NCI-H128 (cell line): ENCODE measurements at regions not wholly inside any gene's neighbourhood (a gene's known extent, or its start where the extent isn't known, plus 50 kb on each side); places are given as distances from the start of the nearest gene placed in this dataset.

Experiments used
- DNase-seq: peaks from one replicate; lab custom pipeline; 2025; ENCODE audit not compliant: unreplicated experiment; lab: John Stamatoyannopoulos, UW

DNA sequence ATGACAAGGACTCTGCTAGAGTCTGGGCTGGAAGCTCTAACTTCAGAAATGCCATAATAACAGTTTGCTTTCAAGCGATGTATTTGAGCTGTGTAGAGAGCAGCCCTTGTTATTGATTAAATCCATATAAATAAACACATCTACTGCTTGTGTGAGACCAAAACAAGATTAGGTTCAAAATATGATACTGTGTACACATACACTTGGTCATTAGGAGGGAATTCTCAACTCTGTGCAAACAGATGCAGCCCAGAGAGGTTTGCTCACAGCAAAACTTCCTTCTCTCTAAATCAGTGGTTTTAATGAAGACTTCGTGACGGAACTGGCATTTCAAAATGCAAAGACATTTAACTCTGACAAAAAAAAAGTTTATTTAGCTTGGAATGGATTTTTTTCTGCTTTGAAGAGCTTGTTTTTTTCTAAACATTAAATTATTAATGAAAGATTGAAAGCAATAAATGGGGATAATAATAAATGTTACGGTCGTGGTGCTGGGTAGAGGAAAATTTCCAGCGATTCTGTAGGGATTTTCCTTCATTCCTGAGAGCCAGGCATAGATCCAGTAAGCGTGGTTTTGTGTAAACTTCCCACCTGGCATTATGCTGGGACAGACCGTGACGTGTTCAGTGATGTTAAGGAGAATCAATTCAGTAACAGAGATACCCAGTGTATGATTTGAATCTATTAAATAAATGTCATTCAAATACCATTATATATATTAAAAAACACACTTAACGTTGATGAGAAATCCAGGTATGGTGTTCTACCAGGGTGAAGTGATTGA lies 213.7 kb downstream of the TEX29 start:
- DNase-seq = peak; percentile 29

DNA sequence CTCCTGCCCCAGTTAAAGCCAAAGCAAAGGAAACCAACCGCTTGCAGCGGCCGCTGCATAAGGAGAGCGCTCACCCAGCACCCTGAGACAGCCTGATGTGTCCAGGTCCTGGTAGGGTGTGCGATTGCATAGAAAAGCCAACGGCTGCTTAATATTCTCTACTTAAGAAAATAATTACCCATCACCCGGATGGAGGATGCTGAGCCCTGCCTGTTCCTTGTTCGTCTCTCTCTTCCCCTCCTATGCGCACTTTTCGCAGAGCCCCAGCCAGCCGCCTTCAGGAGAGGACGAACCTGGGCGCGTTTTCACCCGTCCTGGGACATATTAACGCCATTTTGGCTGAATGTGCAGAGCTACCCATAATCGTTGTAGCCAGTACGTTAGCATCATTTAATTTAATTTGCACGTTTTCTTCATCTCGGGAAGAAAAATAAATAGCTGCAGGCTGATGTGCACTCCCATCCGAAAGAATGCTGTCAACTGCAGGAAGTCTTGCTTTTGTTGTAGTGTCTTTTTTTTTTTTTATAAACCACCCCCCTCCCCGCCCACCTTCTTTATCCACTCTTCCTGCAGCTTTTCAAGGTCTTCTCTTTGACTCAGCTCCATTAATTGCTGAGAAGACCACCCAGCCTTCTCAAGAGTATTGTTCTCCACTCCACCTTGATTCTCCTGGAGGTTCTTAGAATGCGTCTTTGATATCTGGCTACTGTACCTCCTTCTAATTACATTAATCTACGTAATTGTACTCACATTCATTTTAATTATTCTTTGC lies 214.5 kb downstream of the TEX29 start:
- DNase-seq = no peak

DNA sequence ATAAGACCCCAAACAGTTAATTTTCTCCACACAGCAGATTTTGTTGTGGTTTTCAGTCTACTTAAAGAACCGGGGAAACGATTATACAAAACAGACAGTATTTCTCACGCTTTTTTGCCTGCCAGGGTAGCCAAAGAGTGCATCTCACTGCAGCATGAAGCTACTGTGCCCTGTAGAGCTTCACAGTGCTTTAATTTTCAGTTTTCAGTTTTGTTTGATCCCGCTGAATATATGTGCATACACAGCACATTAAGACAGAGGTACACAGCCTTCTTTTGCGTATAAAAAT lies 215.0 kb downstream of the TEX29 start:
- no peak for DNase-seq

DNA sequence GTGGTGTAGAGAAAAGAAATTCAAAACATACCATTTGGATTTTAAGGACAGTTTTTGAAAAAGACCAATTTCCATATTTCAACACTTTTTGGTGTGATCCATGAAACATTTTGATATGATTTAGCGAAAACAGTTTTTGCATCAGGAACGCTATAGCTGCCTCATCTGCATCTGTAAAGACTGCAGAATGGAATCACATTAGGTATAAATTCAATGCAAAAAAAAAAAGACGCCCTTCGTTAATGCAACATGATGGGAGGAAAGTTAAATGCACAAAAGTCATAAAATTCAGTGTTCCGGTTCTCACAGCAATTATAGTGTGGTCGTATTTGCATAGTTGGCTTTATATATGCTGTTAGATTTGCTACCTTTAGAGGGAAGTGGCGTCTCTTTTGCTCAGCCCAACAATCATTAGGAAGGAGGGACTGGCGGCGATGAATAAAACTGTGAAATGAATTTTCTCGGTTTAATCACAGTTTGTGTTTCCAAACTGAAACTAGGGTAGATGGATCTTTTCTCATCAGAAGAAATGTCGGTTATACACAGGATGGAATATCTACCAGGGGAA lies 215.7 kb downstream of the TEX29 start:
- no peak for DNase-seq

DNA sequence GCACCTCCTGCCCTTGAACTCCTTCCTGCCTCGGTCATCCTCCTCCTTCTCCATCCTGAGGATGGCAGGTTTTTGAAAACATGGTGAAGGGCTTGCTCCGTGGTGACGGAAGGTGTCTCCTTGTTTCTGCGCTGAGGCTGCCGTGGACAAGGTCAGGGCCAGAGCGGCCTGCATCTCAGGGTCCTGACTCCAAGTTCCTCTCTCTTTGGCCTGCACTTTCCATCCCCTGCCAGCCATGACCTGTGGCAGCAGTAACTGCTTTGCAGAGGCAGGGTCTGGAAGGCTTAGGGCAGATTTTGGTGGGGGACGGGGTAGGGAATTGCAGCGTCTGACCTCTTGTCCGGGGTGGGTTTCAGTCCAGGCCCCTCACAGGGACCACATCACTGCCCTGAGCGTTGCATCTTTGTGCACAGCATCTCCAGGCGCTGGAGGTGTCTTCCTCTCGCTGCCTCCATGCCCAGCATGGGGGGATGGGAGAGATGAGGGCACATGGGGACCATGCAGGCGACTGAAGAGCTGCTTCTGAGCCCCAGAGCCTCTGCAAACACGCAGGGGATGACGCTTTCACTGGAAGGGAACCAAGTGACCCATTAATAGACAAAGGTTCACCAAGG lies 216.8 kb downstream of the TEX29 start:
- DNase-seq = no peak

DNA sequence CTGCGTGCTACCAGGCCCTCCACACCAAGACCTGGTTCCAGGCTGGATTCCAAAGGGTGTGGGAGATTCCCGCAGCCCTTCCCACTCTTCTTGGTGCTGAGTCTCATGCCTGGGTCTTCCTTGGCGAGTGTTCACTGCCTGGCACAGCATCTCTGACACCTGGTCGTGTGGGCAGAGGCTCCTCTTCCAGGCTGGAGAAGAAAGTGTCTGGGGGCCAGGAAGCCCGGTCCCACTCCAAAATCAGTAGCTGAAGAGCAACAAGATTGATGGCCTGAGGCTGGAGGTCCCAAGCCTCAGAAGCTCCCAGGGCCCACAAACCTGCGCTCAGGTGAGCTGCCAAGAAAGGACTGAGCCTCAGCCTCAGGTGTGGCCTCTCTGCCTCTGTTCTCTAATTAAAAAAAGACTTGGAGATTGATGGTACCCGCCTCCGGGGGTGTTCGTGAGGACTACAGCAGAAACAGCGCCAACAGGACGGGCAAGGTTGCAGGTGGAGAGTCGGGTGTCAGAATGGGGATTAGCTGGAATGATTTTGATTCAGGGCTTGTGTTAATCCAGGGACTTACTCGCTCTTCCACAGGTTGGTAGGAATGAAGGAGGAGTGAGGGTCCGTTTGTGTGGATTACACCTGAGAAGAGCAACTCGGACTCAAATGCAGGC lies 217.5 kb downstream of the TEX29 start:
- no peak for DNase-seq

DNA sequence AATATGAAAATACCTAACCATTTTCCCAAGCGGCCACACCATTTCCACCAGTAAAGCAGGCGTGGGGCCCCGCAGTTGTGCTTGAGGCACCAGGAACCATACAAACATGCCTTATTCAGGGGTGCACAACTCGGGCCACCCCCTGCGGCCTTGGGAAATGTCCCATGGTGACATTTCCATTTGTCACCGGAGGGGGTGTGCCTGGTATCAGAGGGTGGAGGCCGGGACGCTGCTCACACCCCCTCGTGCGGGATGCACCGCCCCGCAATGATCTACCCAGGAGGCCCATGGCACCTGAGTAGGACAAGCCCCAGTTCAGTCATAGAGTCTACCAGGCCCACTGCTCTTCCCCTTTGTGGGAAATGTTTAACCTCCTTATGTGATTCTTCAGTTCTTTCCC lies 218.8 kb downstream of the TEX29 start:
- no peak for DNase-seq

DNA sequence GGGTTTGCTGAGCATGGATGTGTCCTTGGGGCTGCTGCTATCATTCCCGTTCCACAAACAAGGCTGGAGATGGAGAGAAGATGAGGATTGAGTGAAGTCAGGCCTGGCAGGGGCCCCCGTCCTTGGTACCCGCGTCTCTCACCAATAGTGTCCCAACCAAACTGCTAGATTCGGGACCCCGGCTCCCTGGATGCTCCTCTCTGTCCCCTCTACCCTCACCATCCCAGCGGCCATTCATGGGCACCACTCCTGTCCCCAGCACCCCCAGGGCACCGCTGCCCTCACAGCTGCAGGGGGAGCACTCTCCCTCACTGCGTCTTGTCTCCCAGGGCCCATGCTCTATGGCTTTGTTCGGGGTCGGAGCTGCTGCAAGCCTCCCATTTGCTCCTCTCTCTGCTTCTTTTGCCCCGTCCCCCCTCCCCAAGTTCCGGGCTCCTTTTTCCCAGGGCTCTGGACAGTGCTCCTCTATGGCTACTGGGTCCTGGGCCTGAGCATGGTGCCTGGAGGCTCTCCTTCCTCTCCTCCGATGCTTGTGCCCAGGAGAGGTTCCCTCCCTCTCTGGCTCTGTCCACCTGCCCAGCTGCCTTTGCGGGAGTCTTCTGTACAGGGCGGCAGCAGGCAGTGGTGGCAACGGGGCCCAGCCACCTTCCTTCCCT lies 219.5 kb downstream of the TEX29 start:
- no peak for DNase-seq

DNA sequence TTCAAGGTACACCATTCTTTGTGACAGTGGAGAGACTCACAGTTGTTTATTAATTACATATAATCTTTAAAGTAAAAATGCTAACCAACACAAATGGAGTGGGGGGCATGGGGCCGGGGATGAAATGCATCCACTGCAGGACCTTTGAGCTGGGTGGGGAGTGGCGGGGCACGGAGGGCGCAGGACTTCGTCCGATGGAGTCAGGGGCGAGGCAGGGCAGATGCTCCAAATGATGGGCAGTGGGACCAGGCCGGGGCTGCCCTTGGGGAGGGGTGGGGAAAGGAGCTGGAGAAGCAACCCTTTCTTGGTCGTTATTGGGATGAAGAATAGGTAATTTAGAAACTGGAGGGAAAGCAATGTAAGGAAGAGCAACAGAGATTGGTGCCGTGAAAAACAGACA lies 220.0 kb downstream of the TEX29 start:
- DNase-seq = no peak

DNA sequence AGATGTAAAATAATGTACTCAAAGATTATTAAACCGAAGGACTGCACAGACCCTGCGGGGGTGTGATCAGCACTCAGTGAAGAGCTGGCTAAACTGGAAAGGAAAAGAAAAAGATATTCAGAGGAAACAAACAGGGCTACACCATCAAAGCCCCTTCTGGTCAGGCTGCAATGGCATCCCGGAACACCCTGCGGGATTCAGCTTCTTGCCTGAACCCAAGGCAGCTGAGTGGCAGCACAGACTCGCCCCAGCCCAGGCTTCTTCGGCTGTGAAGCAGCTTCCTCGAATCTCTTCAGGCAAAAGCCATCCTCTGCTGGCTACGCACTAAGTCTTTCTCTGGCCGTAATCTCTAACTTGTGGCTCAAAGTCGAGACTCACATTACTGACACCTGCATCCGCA lies 220.9 kb downstream of the TEX29 start:
- no peak for DNase-seq

DNA sequence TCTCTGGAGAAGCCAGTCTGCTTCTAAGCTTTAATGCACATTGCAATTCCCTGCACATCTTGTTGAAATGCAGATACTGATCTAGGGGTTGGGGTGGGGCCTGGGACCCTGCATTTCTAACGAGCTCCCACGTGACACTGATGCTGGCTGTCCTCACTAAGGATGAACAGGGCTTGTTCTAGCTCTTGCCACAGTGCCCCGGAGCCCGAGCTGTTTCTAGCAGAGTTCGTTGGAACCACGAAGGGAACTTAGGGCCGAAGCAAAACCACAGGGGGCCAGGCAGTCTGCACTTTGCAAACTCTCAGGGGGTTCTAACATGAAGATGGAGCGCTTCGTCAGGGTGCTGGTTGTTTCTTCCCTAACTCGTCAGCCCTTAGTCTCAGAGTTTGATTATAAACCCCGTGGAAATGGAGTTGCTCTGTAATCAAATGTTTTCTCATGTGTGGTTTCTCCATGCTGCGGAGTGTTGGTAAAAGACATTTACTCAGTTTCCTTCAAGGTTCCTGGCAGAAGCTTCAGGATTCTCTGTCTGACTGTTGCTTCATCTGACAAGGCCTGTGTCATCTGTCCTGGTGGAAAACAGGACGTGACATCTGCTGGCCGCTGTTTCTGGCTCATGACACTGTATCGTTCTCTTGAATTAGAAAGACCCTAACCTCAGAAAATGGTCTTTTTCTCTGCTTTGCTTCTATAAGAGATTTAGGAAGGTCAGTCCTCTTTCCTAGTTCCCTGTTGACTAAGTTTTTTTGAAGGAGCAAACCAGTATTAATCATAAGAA lies 221.5 kb downstream of the TEX29 start:
- no peak for DNase-seq

DNA sequence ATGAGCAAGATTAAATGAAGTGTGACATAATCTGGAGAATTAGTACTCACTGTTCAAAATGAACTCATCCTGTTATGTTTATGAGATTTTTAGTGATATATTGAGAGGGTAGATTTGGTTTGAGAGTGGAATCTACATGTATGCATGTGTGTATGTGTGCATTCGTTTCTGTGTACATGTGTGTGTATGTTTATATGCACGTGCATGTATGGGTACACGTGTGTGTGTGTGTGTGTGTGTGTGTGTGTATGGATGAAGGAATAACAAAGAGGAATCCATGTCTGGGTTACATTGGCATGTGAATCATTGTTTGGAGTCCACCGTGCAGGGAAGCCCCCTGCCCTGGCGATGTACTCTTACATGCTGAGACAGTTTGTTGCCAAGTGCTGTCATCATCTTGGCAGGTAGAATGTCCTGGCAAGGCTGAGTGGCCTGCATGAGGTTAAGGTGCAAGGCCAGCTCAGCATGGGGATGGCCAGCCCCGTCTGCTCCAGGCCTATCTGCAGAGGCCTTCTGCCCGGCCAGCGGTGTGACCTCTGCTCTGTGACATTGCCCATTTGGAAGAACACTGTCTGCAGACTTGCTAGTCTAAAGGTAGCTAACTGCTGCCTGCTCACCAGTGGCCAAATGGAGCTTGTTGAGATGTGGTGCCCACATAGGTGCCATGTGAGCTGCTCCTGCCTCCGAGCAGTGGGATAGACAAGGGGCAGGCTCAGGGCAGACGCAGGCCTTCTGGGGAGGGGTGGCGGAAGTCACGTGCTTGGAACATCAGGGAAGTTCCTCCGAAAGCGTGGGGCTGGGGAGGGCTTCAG lies 222.3 kb downstream of the TEX29 start:
- no peak for DNase-seq

DNA sequence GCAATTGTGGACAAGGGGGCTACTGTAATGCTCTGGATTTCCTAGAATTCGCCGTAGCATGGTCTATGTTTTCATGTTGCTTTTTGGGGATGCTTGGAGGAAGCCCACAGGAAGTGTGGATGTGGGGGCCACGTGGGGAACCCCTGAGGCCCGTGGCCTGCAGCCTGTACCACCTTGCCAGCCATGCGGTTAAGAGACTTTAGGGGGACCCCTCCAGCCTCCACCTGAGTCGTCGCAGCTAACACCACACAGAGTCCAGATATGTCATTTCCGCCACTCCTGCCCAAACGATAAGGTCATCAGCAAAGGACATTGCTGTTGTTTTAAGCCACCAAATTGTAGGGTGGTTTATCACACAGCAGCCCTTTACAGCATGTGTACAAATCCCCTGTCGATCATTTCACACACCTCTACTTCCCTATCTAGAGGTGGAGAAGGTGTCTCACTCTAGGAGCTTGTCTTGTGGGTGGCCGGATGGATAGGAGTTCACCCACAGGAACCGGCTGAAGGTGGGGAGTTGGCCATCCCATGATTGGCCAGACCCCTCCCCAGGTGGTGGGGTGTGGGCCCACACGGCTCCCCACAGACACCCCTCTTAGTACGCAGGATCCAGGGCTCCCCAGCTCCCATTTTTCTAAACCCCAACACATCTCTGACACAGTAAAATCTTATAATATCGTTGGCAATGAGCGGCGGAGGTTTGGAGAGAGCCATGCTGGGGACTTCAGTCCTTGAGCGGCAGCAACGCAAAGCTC lies 226.7 kb downstream of the TEX29 start:
- DNase-seq = no peak

DNA sequence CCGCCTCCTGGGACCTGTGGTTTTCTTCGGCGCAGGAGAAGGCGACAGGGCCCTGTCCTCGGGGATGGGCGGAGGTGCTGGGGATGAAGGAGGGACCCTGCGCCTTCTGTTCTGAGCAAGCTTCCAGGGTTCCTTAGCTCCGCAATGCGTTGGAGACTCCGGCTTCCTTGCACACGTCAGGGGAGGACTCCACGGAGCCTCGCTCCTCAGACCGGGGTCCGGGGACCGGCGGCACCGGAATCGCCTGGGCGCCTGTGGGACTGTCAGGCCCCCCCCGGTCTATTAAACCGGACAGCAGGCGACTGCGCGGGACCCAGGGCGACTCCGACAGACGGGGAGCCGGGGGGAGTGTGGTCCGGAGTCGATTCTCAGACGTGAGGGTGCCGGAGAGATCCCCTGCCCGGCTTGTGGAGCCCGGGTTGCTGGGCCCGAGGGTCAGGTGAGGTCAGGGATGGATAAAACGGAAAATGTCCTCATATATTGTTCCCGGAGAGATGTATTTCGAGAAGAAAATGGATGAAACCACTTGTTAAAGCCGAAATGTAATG lies 227.4 kb downstream of the TEX29 start:
- DNase-seq = no peak

DNA sequence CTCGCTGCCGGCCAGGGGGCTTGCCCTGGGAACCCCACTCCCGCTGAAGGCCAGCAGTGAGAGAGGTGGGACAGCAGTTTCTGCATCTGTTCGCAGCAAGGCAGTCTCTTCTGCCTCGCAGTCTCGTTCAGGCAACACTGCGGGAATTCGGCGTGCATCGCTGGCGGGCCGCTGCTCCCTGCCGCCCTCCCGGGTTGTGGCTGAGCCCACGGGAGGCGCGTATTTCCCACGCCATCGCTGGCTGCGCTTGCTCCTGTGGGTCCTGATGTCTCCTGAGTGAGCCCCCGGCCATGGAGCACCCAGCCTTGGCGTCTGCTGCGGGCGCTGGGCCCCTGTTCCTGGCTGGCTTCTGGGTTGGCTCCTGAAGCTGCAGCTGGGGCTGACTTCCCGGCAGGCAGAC lies 227.9 kb downstream of the TEX29 start:
- no peak for DNase-seq

DNA sequence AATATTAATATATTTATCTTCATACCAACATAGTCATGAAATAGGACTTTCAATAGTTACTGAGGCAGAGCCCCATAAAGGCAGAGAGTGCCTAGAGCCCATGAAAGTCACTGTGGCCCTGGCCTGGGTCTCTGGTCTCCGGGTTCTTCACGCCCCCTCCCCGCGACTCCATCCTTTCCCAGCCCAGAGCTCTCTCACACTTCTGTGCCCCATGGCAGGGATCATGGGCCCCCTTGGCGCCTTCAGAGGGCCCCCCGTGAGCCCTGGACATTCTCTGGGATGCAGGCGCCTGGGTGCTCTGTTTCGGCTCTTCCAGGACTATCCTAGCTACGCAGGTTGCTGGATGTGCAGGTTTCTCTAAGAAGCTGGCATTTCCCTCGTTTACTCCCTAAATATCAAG lies 228.4 kb downstream of the TEX29 start:
- no peak for DNase-seq

DNA sequence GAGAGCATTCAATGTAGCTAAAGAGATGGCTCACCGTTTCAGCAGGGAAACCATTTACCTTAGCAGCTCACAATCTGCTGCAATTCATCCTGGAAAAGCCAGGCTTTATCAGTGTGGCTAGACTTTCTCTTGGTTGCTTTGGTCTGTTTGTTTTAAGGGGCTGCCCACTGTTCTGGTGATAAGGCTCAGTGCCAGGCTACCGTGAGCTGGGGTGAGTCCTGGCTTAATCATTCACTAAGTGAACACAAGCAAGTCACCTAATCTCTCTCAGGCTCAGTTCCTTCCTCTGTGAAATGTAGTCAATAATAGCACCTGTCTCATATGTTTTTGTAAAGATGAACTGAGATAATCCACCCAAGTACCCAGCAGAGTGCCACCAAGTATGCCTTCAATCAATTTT lies 229.0 kb downstream of the TEX29 start:
- DNase-seq = no peak

DNA sequence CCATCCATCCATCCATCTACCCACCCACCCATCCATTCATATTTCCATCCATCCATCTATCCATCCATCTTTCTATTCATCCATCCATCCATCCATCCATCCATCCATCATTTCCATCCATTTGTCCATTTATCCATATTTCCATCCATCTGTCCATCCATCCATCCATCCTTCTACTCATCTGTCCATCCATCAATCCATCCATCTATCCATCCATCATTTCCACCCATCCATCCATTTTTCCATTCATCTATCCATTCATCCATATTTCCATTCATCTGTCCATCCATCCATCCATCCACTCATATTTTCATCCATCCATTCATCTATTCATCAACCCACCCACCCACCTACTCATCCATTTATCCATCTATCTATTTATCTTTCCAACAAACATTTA lies 229.6 kb downstream of the TEX29 start:
- no peak for DNase-seq
